Small intestine (tissue), 7 donors: ENCODE measurements at regions not wholly inside any gene's neighbourhood (a gene's known extent, or its start where the extent isn't known, plus 50 kb on each side); places are given as distances from the start of the nearest gene placed in this dataset.
"Not testable (repeated sequence)": the region's sequence is repeated elsewhere in the genome, so short reads cannot be mapped to it uniquely, and the experiment has no call there.

ENCODE experiments used
- DNase-seq, 2 donors: peaks; one replicate each; pipeline versions ENCODE4 v3.0.0 to v3.0.0-alpha.2; 2013
- FAIRE-seq: peaks from 2 replicates; lab custom pipeline; 2012; peaks lifted over from hg19 to GRCh38; lab: Jason Lieb, UNC
- H3K27ac ChIP-seq, 3 donors: one replicate each; pipeline ENCODE4 v1.5.1; 2013; ENCODE audit warnings: low read length in 2 of 3, mild to moderate bottlenecking in 2 of 3, control low read depth in 1 of 3, inconsistent platforms in 1 of 3, low read depth in 1 of 3, moderate library complexity in 1 of 3
- H3K27me3 ChIP-seq, 3 donors: one replicate each; pipeline ENCODE4 v1.6.1; 2013; ENCODE audit warnings: low read length in 3 of 3, inconsistent platforms in 1 of 3; ENCODE audit not compliant: control insufficient read depth in 3 of 3, insufficient read depth in 3 of 3
- H3K36me3 ChIP-seq, 3 donors: one replicate each; pipeline ENCODE4 v1.6.1; 2013; ENCODE audit warnings: low read length in 3 of 3, inconsistent platforms in 1 of 3, low read depth in 1 of 3, mild to moderate bottlenecking in 1 of 3, moderate library complexity in 1 of 3; ENCODE audit not compliant: control insufficient read depth in 3 of 3, insufficient read depth in 2 of 3
- H3K4me1 ChIP-seq, 3 donors: one replicate each; pipeline ENCODE4 v1.6.1; 2013; ENCODE audit warnings: low read length in 2 of 3, inconsistent platforms in 1 of 3, low read depth in 1 of 3, mild to moderate bottlenecking in 1 of 3, moderate library complexity in 1 of 3; ENCODE audit not compliant: control insufficient read depth in 3 of 3, insufficient read depth in 2 of 3
- H3K4me3 ChIP-seq, 3 donors: one replicate each; pipeline ENCODE4 v1.5.1; 2013; ENCODE audit warnings: low read length in 3 of 3, control low read depth in 1 of 3, inconsistent platforms in 1 of 3, low read depth in 1 of 3, mild to moderate bottlenecking in 1 of 3, moderate library complexity in 1 of 3
- H3K9me3 ChIP-seq, 2 donors: one replicate each; pipeline ENCODE4 v1.6.1; 2013; ENCODE audit warnings: low read depth in 1 of 2, low read length in 1 of 2; ENCODE audit not compliant: control insufficient read depth in 2 of 2, insufficient read depth in 1 of 2
- WGBS, 3 donors: extraction: QIAGEN DNeasy Blood & Tissue Kit; methylation state at CpG; one replicate each; pipeline ENCODE4 v1.1.7; 2013; 5-methylcytosine and 5-hydroxymethylcytosine counted together
- donor health status: healthy with polysubstance abuse.
- donor health status: control.
- donor health status: control.
- donor health status: Bipolar disorder and iron deficiency.
- donor health status: healthy.

DNA sequence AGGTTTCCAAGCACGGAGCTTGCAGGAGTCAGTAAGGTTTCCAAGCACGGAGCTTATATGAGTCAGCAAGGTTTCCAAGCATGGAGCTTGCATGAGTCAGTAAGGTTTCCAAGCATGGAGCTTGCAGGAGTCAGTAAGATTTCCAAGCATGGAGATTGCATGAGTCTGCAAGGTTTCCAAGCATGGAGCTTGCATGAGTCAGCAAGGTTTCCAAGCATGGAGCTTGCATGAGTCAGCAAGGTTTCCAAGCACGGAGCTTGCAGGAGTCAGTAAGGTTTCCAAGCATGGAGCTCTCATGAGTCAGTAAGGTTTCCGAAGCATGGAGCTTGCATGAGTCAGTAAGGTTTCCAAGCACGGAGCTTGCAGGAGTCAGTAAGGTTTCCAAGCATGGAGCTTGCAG lies 153.7 kb upstream of the TMEM132C start:
- H3K27ac ChIP-seq, H3K36me3 ChIP-seq, H3K9me3 ChIP-seq, FAIRE-seq, H3K27me3 ChIP-seq, H3K4me1 ChIP-seq, DNase-seq, H3K4me3 ChIP-seq: not testable (repeated sequence)
- 71 to 83% (median 79%) methylated on average over 5 of the region's 5 CpGs for WGBS, 3 donors

DNA sequence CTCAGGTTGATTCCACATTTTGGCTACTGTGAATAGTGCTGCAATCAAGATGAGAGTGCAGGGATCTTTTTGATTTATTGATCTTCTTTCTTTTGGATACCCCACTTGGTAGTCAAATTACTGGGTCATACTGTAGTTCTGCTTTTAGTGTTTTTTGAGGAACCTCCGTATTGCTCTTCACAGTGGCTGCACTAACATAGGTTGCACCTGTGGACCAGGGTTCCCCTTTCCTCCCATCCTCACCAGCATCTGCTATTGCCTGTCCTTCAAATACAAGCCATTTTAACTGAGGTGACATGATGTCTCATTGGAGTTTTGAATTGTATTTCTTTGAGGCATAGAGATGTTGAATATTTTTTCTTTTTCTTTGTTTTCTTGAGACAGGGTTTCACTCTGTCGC lies 152.5 kb upstream of the TMEM132C start:
- Histone ChIP-seq H3K36me3 (no peaks in the 10 kb centered on the region), H3K4me1 (no peaks in the 10 kb centered on the region), H3K4me3 (no peak overlapping the region), H3K27me3 (no peaks in the 10 kb centered on the region), H3K27ac (no peak overlapping the region), H3K9me3 (peaks cover 4 to 9% of the 10 kb centered on the region in 2 donors)
- no peak for DNase-seq
- WGBS, 3 donors: 62 to 80% (median 73%) methylated on average over 2 of the region's 2 CpGs
- no peak for FAIRE-seq

DNA sequence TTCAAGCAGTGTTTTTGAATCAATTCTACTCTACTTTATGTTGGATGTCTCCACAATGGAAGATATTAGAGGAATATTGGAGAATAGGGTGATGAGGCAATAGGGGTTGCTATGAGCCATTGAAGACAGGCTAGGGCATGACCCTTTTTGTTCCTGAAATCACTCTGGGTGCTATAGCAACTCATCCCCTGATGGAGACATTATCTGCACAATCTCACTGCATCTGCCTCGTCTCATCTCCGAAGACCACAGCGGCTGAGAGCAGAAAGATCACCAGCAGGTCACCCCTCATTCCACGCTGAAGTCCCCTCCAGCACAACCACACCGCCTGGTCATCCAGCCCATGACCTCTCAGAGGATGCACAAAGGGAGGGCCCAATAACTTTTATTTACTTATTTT lies 150.4 kb upstream of the TMEM132C start:
- Histone ChIP-seq H3K36me3 (no peaks in the 10 kb centered on the region), H3K4me1 (no peaks in the 10 kb centered on the region), H3K9me3 (peaks cover 4 to 12% of the 10 kb centered on the region in 2 donors), H3K27ac (no peak overlapping the region), H3K4me3 (no peak overlapping the region), H3K27me3 (no peaks in the 10 kb centered on the region)
- WGBS, 3 donors: 76 to 95% (median 81%) methylated on average over 5 of the region's 5 CpGs
- FAIRE-seq: no peak
- DNase-seq: no peak

DNA sequence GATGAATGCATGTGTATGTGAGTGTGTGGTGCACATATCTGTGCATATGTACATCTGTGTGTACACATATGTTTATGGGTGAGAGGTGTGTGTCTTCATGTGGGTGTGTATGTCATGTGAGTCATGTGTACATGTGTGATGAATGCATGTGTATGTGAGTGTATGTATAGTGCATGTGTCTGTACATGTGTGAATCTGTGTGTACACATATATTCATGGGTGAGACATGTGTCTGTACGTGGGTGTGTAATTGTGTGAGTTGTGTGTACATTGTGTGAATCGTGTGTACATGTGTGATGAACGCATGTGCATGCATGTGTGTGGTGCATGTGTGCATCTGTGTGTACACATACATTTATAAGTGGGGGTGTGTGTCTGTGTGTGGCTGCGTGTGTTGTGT lies 146.9 kb upstream of the TMEM132C start:
- FAIRE-seq: no peak

DNA sequence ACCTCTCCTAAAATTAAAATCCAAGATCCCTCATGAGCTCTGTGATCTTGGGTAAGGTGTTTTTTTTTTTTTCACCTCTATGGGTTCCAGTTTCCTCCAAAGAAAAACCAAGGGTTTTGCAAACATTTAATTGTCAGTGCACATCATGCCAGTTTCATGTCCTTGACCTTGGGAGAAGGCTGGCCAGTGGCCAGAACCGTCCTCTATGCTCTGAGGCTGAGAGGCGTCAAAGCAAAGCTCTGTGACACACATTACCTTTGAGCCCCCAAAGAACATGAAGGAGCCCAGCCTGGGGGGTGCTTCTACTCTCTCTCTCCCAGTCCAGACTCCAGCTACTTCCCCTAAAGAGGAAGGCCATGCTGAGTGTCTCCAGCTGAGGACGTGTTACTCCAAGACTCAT lies 145.5 kb upstream of the TMEM132C start:
- Histone ChIP-seq H3K27ac (no peak overlapping the region), H3K36me3 (no peaks in the 10 kb centered on the region), H3K4me1 (no peaks in the 10 kb centered on the region), H3K9me3 (peaks cover 4 to 14% of the 10 kb centered on the region in 2 donors), H3K27me3 (no peaks in the 10 kb centered on the region), H3K4me3 (no peak overlapping the region)
- FAIRE-seq: no peak
- no peak for DNase-seq
- 55 to 77% (median 70%) methylated on average over 3 of the region's 3 CpGs for WGBS, 3 donors

More for the DNA sequence above, 146.9 kb upstream of the TMEM132C start:
- H3K4me3 ChIP-seq: no peak overlapping the region
- H3K36me3 ChIP-seq: no peaks in the 10 kb centered on the region
- no peaks in the 10 kb centered on the region for H3K27me3 ChIP-seq
- peaks cover 4 to 14% of the 10 kb centered on the region in 2 donors for H3K9me3 ChIP-seq
- no peak for DNase-seq
- H3K27ac ChIP-seq: no peak overlapping the region
- 89 to 92% (median 90%) methylated on average over 4 of the region's 4 CpGs for WGBS, 3 donors
- H3K4me1 ChIP-seq: no peaks in the 10 kb centered on the region

DNA sequence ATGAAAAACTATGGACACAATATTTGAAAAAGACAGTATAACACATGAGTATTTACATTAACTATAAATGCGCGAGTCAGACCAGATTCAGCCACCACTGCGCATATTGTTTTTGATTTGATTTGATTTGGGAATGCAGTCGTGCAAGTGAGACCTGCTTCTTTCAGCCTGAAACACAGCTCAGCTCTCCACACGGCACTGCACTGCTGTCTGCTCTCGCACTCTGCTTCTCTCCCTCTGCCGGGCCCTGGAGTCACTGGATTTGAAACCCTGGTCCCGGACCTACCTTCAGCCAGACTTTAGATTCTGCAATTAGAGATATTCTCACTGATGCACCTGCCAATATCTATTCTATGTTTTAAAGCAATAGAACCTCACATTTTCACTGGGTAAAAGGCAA lies 143.9 kb upstream of the TMEM132C start:
- peaks cover 4 to 10% of the 10 kb centered on the region in 2 donors for H3K9me3 ChIP-seq
- H3K4me1 ChIP-seq: no peaks in the 10 kb centered on the region
- DNase-seq (no peak), FAIRE-seq (no peak)
- WGBS, 3 donors: 87 to 92% (median 91%) methylated on average over 8 of the region's 8 CpGs
- no peaks in the 10 kb centered on the region for H3K27me3 ChIP-seq
- H3K4me3 ChIP-seq: no peak overlapping the region
- no peaks in the 10 kb centered on the region for H3K36me3 ChIP-seq
- H3K27ac ChIP-seq: no peak overlapping the region

DNA sequence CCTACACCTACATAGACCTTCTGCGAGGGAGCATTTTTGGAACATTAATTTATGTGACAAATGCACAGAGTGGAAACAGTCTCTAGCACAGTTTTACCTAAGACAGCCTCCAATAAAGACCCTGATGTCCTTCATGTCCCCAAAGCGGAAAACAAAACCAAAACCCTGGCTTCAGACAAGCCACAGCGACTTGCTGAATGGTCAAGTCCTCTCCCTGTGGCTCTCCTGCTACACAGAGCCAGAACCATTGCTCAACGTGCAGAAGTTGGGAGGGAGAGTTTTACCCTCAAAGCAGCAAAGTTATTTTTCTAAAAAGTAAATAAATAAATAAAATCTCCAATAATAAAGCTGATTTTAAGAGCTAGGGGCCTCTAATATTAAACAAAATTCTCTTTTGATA lies 135.0 kb upstream of the TMEM132C start:
- Histone ChIP-seq H3K9me3 (peaks cover 0 to 3% of the 10 kb centered on the region in 2 donors), H3K27me3 (peaks cover 0 to 1% (median 0%) of the 10 kb centered on the region in 3 donors), H3K4me3 (no peak overlapping the region), H3K4me1 (no peaks in the 10 kb centered on the region), H3K36me3 (no peaks in the 10 kb centered on the region), H3K27ac (no peak overlapping the region)
- 69 to 73% (median 70%) methylated on average over 4 of the region's 4 CpGs for WGBS, 3 donors
- no peak for FAIRE-seq
- no peak for DNase-seq

DNA sequence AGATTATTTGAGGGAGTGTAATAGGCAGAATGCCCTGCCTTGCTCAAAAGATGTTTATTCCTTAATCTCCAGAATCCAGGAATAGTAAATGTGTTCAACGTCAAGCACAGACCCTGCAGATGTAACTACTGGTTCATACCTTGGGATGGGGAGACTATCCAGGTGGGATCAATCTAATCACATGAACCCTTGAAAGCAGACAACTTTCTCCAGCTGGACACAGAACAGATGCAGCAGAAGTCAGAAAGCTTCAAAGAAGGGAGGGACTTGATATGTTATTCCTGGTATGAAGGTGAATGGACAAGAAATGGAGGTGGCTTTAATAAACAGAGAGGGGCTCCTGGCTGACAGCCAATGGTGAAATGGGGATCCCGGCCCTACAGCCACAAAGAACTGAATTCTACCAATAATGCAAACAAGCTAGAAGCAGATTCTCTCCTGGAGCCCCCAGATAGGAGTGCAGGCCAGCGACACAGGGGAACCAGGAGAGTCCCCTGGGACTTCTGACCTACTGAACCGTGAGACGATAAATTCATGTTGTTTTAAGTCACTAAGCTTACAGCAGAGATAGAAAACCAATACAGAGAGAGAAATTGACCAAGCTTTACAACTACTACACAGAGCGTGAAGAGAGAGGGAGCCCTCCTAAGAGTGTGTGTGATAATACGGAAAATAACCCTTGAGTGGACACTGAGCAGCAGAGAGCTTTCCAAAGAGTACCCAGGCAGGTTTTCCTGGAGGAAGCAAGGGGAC lies 133.5 kb upstream of the TMEM132C start:
- Histone ChIP-seq H3K4me3 (no peak overlapping the region), H3K27me3 (peaks cover 0 to 2% (median 0%) of the 10 kb centered on the region in 3 donors), H3K4me1 (no peaks in the 10 kb centered on the region), H3K36me3 (no peaks in the 10 kb centered on the region), H3K27ac (no peak overlapping the region), H3K9me3 (peaks cover 0 to 3% of the 10 kb centered on the region in 2 donors)
- no peak for DNase-seq
- FAIRE-seq: no peak
- 57 to 84% (median 75%) methylated on average over 7 of the region's 7 CpGs for whole genome bisulfite sequencing, 3 donors

DNA sequence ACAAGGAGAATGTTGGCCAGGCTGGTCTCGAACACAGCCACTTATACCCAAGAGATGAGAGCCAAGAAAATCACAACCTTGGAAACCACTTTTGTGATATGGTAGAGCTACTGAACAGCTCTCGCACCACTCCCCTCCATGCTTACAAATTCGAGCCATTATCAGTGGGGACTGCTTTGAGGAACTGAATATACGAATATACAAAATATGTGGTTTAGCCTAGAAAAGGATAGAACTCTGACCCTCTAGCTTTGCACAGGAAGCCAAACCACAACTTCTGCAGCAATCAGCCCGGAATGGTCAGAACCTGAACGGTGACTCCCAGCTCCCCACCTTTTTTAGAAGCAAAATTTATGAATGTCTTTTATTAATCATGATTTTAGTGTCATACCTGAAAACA lies 129.8 kb upstream of the TMEM132C start:
- DNase-seq (no peak), FAIRE-seq (no peak)
- no peak overlapping the region for H3K4me3 ChIP-seq
- no peaks in the 10 kb centered on the region for H3K36me3 ChIP-seq
- peaks cover 0 to 2% (median 0%) of the 10 kb centered on the region in 3 donors for H3K27me3 ChIP-seq
- H3K4me1 ChIP-seq: no peaks in the 10 kb centered on the region
- peaks cover 0 to 3% of the 10 kb centered on the region in 2 donors for H3K9me3 ChIP-seq
- H3K27ac ChIP-seq: no peak overlapping the region
- whole genome bisulfite sequencing, 3 donors: 55 to 60% (median 60%) methylated on average over 6 of the region's 6 CpGs
